ENCODE measurements at regions not wholly inside any gene's neighbourhood (a gene's known extent, or its start where the extent isn't known, plus 50 kb on each side); places are given as distances from the start of the nearest gene placed in this dataset.

DNA sequence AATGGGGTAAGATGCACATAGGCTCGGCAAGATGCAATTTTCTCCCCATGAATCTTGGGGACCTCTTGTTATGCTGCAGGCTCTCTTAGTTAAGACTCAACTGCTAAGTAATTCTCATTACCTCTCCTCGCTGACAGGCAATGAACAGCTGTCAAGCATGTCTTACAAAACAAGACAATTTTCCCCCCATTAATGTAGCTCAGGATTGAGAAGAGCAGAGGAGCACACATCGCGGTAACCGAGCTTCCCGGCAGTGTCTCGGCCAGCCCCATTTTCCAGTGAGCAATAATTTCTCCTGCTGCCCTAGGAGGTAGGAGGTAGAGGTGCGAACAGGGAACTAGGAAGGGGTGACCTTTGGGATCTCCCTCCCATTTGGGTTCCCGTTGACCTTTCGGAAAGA, 272.1 kb downstream of the HAPSTR1 start:
- no peak overlapping the region for H3K4me3 ChIP-seq (replicated peaks in 1 of 3)
- intact Hi-C loops (cut with DNase I): no loop called here
- no peak for TF ChIP-seq POLR2A (IDR thresholded peaks at IDR 0.05)
- TF ChIP-seq, protein P1, sequence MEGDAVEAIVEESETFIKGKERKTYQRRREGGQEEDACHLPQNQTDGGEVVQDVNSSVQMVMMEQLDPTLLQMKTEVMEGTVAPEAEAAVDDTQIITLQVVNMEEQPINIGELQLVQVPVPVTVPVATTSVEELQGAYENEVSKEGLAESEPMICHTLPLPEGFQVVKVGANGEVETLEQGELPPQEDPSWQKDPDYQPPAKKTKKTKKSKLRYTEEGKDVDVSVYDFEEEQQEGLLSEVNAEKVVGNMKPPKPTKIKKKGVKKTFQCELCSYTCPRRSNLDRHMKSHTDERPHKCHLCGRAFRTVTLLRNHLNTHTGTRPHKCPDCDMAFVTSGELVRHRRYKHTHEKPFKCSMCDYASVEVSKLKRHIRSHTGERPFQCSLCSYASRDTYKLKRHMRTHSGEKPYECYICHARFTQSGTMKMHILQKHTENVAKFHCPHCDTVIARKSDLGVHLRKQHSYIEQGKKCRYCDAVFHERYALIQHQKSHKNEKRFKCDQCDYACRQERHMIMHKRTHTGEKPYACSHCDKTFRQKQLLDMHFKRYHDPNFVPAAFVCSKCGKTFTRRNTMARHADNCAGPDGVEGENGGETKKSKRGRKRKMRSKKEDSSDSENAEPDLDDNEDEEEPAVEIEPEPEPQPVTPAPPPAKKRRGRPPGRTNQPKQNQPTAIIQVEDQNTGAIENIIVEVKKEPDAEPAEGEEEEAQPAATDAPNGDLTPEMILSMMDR (IDR thresholded peaks at IDR 0.05): no peak
- H3K36me3 ChIP-seq: no peaks in the 10 kb centered on the region
- no peaks in the 10 kb centered on the region for H3K9me3 ChIP-seq
- no peak for DNase-seq
- 93 to 96% methylated on average over 10 of the region's 10 CpGs for WGBS, 2 donors
- H3K4me1 ChIP-seq: peaks cover 0 to 6% of the 10 kb centered on the region in 2 donors
- H3K27me3 ChIP-seq: no peaks in the 10 kb centered on the region
- no peak overlapping the region for H3K27ac ChIP-seq

GRCh38 chr16:9364721-9365369, 273.4 kb downstream of the HAPSTR1 start:
- no peak for DNase-seq
- intact Hi-C loops (cut with DNase I): no loop called here
- WGBS, 2 donors: 55 to 74% methylated on average over 2 of the region's 2 CpGs
- Histone ChIP-seq H3K27me3 (no peaks in the 10 kb centered on the region), H3K9me3 (no peaks in the 10 kb centered on the region), H3K36me3 (no peaks in the 10 kb centered on the region), H3K27ac (peak overlapping the region in 2 of 3 donors; percentile 3 to 15), H3K4me1 (peaks cover 0 to 6% of the 10 kb centered on the region in 2 donors), H3K4me3 (replicated peaks in 1 of 3) (no peak overlapping the region)
- TF ChIP-seq, protein P1 (IDR thresholded peaks at IDR 0.05): no peak
- TF ChIP-seq POLR2A (IDR thresholded peaks at IDR 0.05): no peak

DNA sequence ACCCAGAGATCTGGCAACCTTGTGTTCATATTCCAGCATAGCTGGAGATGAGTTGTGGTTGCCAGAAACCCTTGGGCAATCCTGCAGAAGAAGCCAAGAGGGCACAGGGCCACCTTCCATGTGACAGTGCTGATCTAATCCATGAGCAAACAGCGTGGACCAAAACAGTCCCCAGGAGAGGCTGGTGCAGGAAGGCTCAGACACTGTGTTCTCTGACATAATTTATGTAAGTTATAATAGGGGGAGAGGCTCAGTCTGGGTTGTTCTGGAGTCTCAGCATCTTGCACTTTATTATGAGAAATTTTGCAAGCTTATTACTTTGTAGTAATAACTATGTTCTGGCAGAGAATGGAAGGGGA, 273.9 kb downstream of the HAPSTR1 start:
- 0 to 25% methylated on average over 1 of the region's 1 CpG for WGBS, 2 donors
- no peaks in the 10 kb centered on the region for H3K36me3 ChIP-seq
- no peak for TF ChIP-seq POLR2A (IDR thresholded peaks at IDR 0.05)
- TF ChIP-seq, protein P1 (IDR thresholded peaks at IDR 0.05): no peak
- no peak overlapping the region for H3K27ac ChIP-seq
- intact Hi-C loops (cut with DNase I): no loop called here
- no peaks in the 10 kb centered on the region for H3K9me3 ChIP-seq
- no peak overlapping the region for H3K4me3 ChIP-seq (replicated peaks in 1 of 3)
- peaks cover 0 to 6% of the 10 kb centered on the region in 2 donors for H3K4me1 ChIP-seq
- DNase-seq: peak; percentile 47 to 73
- no peaks in the 10 kb centered on the region for H3K27me3 ChIP-seq

DNA sequence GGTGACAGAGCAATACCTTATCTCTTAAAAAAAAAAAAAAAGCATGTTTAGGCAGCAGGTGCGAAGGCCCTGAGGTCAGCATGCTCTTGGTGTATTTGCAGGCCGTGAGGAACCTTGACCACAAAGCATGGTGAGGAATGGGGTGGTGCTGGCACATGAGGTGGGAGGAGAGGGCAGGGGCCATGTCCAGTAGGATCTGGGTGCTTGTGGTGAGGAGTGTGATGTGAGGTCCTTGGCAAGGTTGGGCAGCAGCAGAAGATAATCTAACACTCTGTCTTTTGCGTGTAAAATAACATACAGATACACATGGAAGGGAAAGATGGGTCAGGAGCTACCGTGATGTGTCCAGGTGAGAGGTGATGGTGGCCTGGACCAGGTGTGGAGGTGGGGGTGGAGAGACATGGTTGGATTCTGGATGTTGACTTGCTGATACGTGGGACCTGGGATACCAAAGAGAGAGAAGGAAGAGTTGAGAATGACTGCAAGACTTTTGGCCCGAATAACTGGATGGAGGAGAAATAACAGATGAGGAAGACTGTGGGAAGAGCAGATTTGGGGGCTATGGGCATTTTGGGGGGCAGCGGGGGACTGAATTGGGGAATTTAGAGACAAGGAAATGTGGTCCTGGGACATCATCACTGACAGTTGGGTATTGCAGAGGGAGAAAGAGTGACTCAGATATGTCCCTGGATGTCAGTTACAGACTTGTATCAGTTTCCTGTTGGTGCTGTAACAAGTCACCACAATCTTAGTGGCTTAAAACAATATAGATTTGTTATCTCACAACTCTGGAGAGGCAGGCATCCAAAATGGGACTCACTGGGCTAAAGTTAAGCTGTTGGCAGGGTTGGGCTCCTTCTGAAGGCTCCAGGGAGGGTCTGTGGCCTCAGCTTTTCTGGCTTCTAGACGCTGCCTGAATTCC, 274.9 kb downstream of the HAPSTR1 start:
- 91 to 92% methylated on average over 8 of the region's 8 CpGs for WGBS, 2 donors
- no peak overlapping the region for H3K27ac ChIP-seq
- H3K36me3 ChIP-seq: no peaks in the 10 kb centered on the region
- H3K4me3 ChIP-seq (replicated peaks in 1 of 3): no peak overlapping the region
- no peaks in the 10 kb centered on the region for H3K9me3 ChIP-seq
- TF ChIP-seq, protein P1 (IDR thresholded peaks at IDR 0.05): no peak
- no peak for TF ChIP-seq POLR2A (IDR thresholded peaks at IDR 0.05)
- no peak for DNase-seq
- intact Hi-C loops (cut with DNase I): no loop called here
- H3K27me3 ChIP-seq: no peaks in the 10 kb centered on the region
- H3K4me1 ChIP-seq: peaks cover 0 to 6% of the 10 kb centered on the region in 2 donors

- TF ChIP-seq, protein P1 (IDR thresholded peaks at IDR 0.05): no peak
- Histone ChIP-seq H3K4me1 (peaks cover 0 to 2% of the 10 kb centered on the region in 2 donors), H3K27ac (no peak overlapping the region), H3K36me3 (no peaks in the 10 kb centered on the region), H3K4me3 (replicated peaks in 1 of 3) (no peak overlapping the region), H3K27me3 (no peaks in the 10 kb centered on the region), H3K9me3 (no peaks in the 10 kb centered on the region)
- intact Hi-C loops (cut with DNase I): no loop called here
- DNase-seq: no peak
- WGBS, 2 donors: 67 to 71% methylated on average over 9 of the region's 9 CpGs
These were observed 278.6 kb downstream of the HAPSTR1 start for GRCh38 chr16:9370061-9370491.

Data from thyroid gland (tissue), 4 donors.